ENCODE measurements at regions not wholly inside any gene's neighbourhood (a gene's known extent, or its start where the extent isn't known, plus 50 kb on each side); places are given as distances from the start of the nearest gene placed in this dataset.
"Not testable (repeated sequence)": the region's sequence is repeated elsewhere in the genome, so short reads cannot be mapped to it uniquely, and the experiment has no call there.

DNA sequence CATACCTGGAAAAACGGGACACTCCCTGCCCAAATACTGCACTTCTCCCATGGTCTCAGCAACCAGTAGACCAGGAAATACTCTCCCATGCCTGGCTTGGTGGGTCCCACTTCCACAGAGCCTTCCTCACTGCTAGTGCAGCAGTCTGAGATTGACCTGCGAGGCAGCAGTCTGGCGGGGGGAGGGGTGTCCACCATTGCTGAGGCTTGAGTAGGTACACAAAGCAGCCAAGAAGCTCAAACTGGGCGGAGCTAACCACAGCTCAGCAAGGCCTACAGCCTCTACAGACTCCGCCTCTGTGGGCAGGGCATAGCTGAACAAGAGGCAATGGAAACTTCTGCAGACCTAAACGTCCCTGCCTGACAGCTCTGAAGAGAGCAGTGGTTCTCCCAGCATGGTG lies 191.5 kb upstream of the FTMT start:
- H3K4me1 ChIP-seq (ENCODE audit: insufficient read depth, low read length): no peaks in the 10 kb centered on the region
- POLR2A ChIA-PET: no interaction called here
- intact Hi-C loops (cut with micrococcal nuclease; ENCODE audit: unreplicated experiment): no loop called here
- H3K36me3 ChIP-seq (replicated peaks in 1 of 2; ENCODE audit: control insufficient read depth in 1 of 2, insufficient read depth in 2 of 2, low read length in 2 of 2): no peaks in the 10 kb centered on the region
- no peaks in the 10 kb centered on the region for H4K20me1 ChIP-seq (ENCODE audit: insufficient read depth, low read length)
- H3K27ac ChIP-seq (ENCODE audit: extremely low read length, insufficient read depth, low read length): no peak overlapping the region
- no peak for TF ChIP-seq RARA (CRISPR knock-in tag; IDR thresholded peaks at IDR 0.05)
- no peak for TF ChIP-seq NONO (IDR thresholded peaks at IDR 0.05)
- TF ChIP-seq NONO (CRISPR knock-in tag; conservative IDR thresholded peaks at IDR 0.05): no peak
- TF ChIP-seq ZNF891 (CRISPR knock-in tag; IDR thresholded peaks at IDR 0.05): no peak
- TF ChIP-seq ZMYM3 (CRISPR knock-in tag; IDR thresholded peaks at IDR 0.05): no peak
- TF ChIP-seq JUND (CRISPR knock-in tag; IDR thresholded peaks at IDR 0.05): no peak
- no peak for TF ChIP-seq HDAC2 (CRISPR knock-in tag; IDR thresholded peaks at IDR 0.05)
- TF ChIP-seq ZNF75D (CRISPR knock-in tag; IDR thresholded peaks at IDR 0.05; ENCODE audit: borderline replicate concordance): no peak
- TF ChIP-seq DNMT3B (CRISPR knock-in tag; conservative IDR thresholded peaks at IDR 0.05): no peak
- no peak overlapping the region for H3K4me2 ChIP-seq (ENCODE audit: low read depth, low read length)
- DNase-seq (ENCODE audit: low spot score) (no peak), FAIRE-seq (no peak), ATAC-seq (no peak)
- in situ Hi-C loops (cut with HindIII; ENCODE audit: extremely low pct_ligation_motif_present, low pct_unique_long_range_greater_than_20kb): no loop called here
- no peak overlapping the region for H3K9ac ChIP-seq (ENCODE audit: insufficient read depth, low read depth, low read length)
- CTCF ChIA-PET (ENCODE audit: low intra/inter-chr PET ratio, low total read pairs): no interaction called here
- no peaks in the 10 kb centered on the region for H3K9me3 ChIP-seq (ENCODE audit: low read length)
- WGBS (ENCODE audit: low lambda C conversion rate): no CpG with 5 or more reads among the region's 6 CpGs
- no peak overlapping the region for H3K4me3 ChIP-seq (replicated peaks in 1 of 3; ENCODE audit: insufficient read depth in 1 of 3, low read depth in 2 of 3, low read length in 3 of 3)
- no peaks in the 10 kb centered on the region for H3K27me3 ChIP-seq (ENCODE audit: control insufficient read depth in 1 of 2, insufficient read depth in 2 of 2, low read length in 2 of 2)
- no peaks in the 10 kb centered on the region for H3K79me2 ChIP-seq (ENCODE audit: insufficient read depth, low read length)
- BruUV-seq (replicated peaks): no TSS peak
- H2AFZ ChIP-seq (ENCODE audit: low read length): no peak overlapping the region

DNA sequence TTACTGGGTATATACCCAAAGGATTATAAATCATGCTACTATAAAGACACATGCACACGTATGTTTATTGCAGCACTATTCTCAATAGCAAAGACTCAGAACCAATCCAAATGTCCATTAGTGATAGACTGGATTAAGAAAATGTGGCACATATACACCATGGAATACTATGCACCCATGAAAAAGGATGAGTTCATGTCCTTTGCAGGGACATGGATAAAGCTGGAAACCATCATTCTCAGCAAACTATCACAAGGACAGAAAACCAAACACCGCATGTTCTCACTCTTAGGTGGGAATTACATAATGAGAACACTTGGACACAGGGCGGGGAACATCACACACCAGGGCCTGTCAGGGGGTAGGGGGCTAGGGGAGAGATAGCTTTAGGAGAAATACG lies 186.1 kb upstream of the FTMT start:
- not testable (repeated sequence) for BruUV-seq (replicated peaks)
- WGBS (ENCODE audit: low lambda C conversion rate): 38% methylated on average over 4 of the region's 4 CpGs

More for the DNA sequence above, 186.1 kb upstream of the FTMT start:
- H3K27ac ChIP-seq (ENCODE audit: extremely low read length, insufficient read depth, low read length); H4K20me1 ChIP-seq (ENCODE audit: insufficient read depth, low read length); FAIRE-seq; DNase-seq (ENCODE audit: low spot score); H3K9me3 ChIP-seq (ENCODE audit: low read length); H3K4me1 ChIP-seq (ENCODE audit: insufficient read depth, low read length); CTCF ChIA-PET (ENCODE audit: low intra/inter-chr PET ratio, low total read pairs); H3K9ac ChIP-seq (ENCODE audit: insufficient read depth, low read depth, low read length); H2AFZ ChIP-seq (ENCODE audit: low read length); POLR2A ChIA-PET; in situ Hi-C loops (cut with HindIII; ENCODE audit: extremely low pct_ligation_motif_present, low pct_unique_long_range_greater_than_20kb); H3K36me3 ChIP-seq (replicated peaks in 1 of 2; ENCODE audit: control insufficient read depth in 1 of 2, insufficient read depth in 2 of 2, low read length in 2 of 2); H3K27me3 ChIP-seq (ENCODE audit: control insufficient read depth in 1 of 2, insufficient read depth in 2 of 2, low read length in 2 of 2); H3K4me2 ChIP-seq (ENCODE audit: low read depth, low read length); H3K4me3 ChIP-seq (replicated peaks in 1 of 3; ENCODE audit: insufficient read depth in 1 of 3, low read depth in 2 of 3, low read length in 3 of 3); ATAC-seq; intact Hi-C loops (cut with micrococcal nuclease; ENCODE audit: unreplicated experiment); H3K79me2 ChIP-seq (ENCODE audit: insufficient read depth, low read length): not testable (repeated sequence)
